Esophagus squamous epithelium (tissue), 5 donors: ENCODE measurements at regions not wholly inside any gene's neighbourhood (a gene's known extent, or its start where the extent isn't known, plus 50 kb on each side); places are given as distances from the start of the nearest gene placed in this dataset.

Experiments used
- DNase-seq: peaks from one replicate; lab custom pipeline; 2025; lab: John Stamatoyannopoulos, UW
- H3K27ac ChIP-seq, 4 donors: fragments of 200-600 bp; sonication (generic); one replicate each; pipeline ENCODE4 v1.5.1; 2016 to 2019; ENCODE audit warnings: mild to moderate bottlenecking in 1 of 4
- H3K27me3 ChIP-seq, 4 donors: fragments of 200-600 bp; sonication (generic); 1 replicate in 3 of 4; 2 replicates in 1 of 4; pipeline versions ENCODE4 v1.5.1 to v1.6.0; 2017 to 2021; ENCODE audit warnings: antibody characterized with exemption in 1 of 4
- H3K36me3 ChIP-seq, 3 donors: fragments of 200-600 bp; sonication (generic); one replicate each; pipeline ENCODE4 v1.5.1; 2016 to 2019
- H3K4me1 ChIP-seq, 3 donors: fragments of 200-600 bp; sonication (generic); one replicate each; pipeline ENCODE4 v1.5.1; 2017 to 2019
- H3K4me3 ChIP-seq, 4 donors: fragments of 200-600 bp; sonication (generic); 1 replicate in 3 of 4; 2 replicates in 1 of 4; pipeline ENCODE4 v1.5.1; 2016 to 2019; ENCODE audit warnings: mild to moderate bottlenecking in 2 of 4, moderate library complexity in 1 of 4
- H3K9me3 ChIP-seq, 3 donors: fragments of 200-600 bp; sonication (generic); one replicate each; pipeline ENCODE4 v1.5.1; 2016 to 2019
- CTCF ChIP-seq, 6 experiments: fragments of 450-650 bp in 4 of 6; fragments of 200-600 bp in 2 of 6; sonication (generic) in 2 of 6; IDR thresholded peaks; one replicate each; pipeline ENCODE4 v1.5.1; 2016 to 2019; ENCODE audit warnings: antibody characterized with exemption in 6 of 6, mild to moderate bottlenecking in 4 of 6, moderate library complexity in 4 of 6
- POLR2A ChIP-seq, 4 donors: fragments of 450-650 bp; IDR thresholded peaks; one replicate each; pipeline ENCODE4 v1.6.1; 2017; ENCODE audit warnings: antibody characterized with exemption in 4 of 4, mild to moderate bottlenecking in 4 of 4, moderate library complexity in 3 of 4
- WGBS, 2 donors: methylation state at CpG; one replicate each; pipeline ENCODE4 v1.1.5; 2018; 5-methylcytosine and 5-hydroxymethylcytosine counted together
- intact Hi-C: fragments of 100-400 bp; cut with DNase I; formaldehyde crosslinking; loops from one replicate; pipeline ENCODE4 v1.15.0; 2022
- donor health status: DM: yes; HTN: yes; CAD: no.

- H3K9me3 ChIP-seq = no peaks in the 10 kb centered on the region
- TF ChIP-seq POLR2A (IDR thresholded peaks at IDR 0.05) (no peak), CTCF (IDR thresholded peaks at IDR 0.05) (no peak)
- no peak overlapping the region for H3K27ac ChIP-seq
- 81 to 82% methylated on average over 4 of the region's 4 CpGs for WGBS, 2 donors
- no peaks in the 10 kb centered on the region for H3K36me3 ChIP-seq
- no peak for DNase-seq
- H3K27me3 ChIP-seq = no peaks in the 10 kb centered on the region
- H3K4me1 ChIP-seq = no peaks in the 10 kb centered on the region
- H3K4me3 ChIP-seq = no peak overlapping the region
- intact Hi-C loops = no loop called here
Measured at GRCh38 chr12:67573566-67573965, 75.0 kb upstream of the DYRK2 start.

- no peaks in the 10 kb centered on the region for H3K4me1 ChIP-seq
- no peaks in the 10 kb centered on the region for H3K9me3 ChIP-seq
- WGBS, 2 donors = 72 to 75% methylated on average over 3 of the region's 3 CpGs
- intact Hi-C loops = no loop called here
- H3K27me3 ChIP-seq = no peaks in the 10 kb centered on the region
- no peaks in the 10 kb centered on the region for H3K36me3 ChIP-seq
- H3K27ac ChIP-seq = no peak overlapping the region
- no peak for TF ChIP-seq CTCF (IDR thresholded peaks at IDR 0.05)
- TF ChIP-seq POLR2A (IDR thresholded peaks at IDR 0.05) = no peak
- H3K4me3 ChIP-seq = no peak overlapping the region
- no peak for DNase-seq
Measured at GRCh38 chr12:67578976-67579661, 69.4 kb upstream of the DYRK2 start.

GRCh38 chr12:67579662-67580003 lies 68.9 kb upstream of the DYRK2 start:
- Histone ChIP-seq H3K4me1 (no peaks in the 10 kb centered on the region), H3K36me3 (no peaks in the 10 kb centered on the region), H3K27me3 (no peaks in the 10 kb centered on the region), H3K9me3 (no peaks in the 10 kb centered on the region), H3K27ac (no peak overlapping the region), H3K4me3 (no peak overlapping the region)
- intact Hi-C loops = no loop called here
- DNase-seq = no peak
- 79 to 88% methylated on average over 1 of the region's 1 CpG for WGBS, 2 donors
- TF ChIP-seq CTCF (IDR thresholded peaks at IDR 0.05) = no peak
- no peak for TF ChIP-seq POLR2A (IDR thresholded peaks at IDR 0.05)

GRCh38 chr12:67582238-67582834 lies 66.2 kb upstream of the DYRK2 start:
- TF ChIP-seq CTCF (IDR thresholded peaks at IDR 0.05) = no peak
- no peak for TF ChIP-seq POLR2A (IDR thresholded peaks at IDR 0.05)
- H3K36me3 ChIP-seq = no peaks in the 10 kb centered on the region
- no peak overlapping the region for H3K27ac ChIP-seq
- WGBS, 2 donors = 62 to 68% methylated on average over 3 of the region's 3 CpGs
- H3K9me3 ChIP-seq = no peaks in the 10 kb centered on the region
- H3K4me3 ChIP-seq = no peak overlapping the region
- H3K27me3 ChIP-seq = no peaks in the 10 kb centered on the region
- DNase-seq = no peak
- H3K4me1 ChIP-seq = no peaks in the 10 kb centered on the region
- intact Hi-C loops = no loop called here

GRCh38 chr12:67582844-67583243 lies 65.7 kb upstream of the DYRK2 start:
- TF ChIP-seq CTCF (IDR thresholded peaks at IDR 0.05) (no peak), POLR2A (IDR thresholded peaks at IDR 0.05) (no peak)
- H3K9me3 ChIP-seq = no peaks in the 10 kb centered on the region
- no peak overlapping the region for H3K4me3 ChIP-seq
- WGBS, 2 donors = 92 to 96% methylated on average over 2 of the region's 2 CpGs
- intact Hi-C loops = no loop called here
- H3K27me3 ChIP-seq = no peaks in the 10 kb centered on the region
- H3K36me3 ChIP-seq = no peaks in the 10 kb centered on the region
- no peak overlapping the region for H3K27ac ChIP-seq
- H3K4me1 ChIP-seq = no peaks in the 10 kb centered on the region
- DNase-seq = no peak
